ENCODE measurements at regions not wholly inside any gene's neighbourhood (a gene's known extent, or its start where the extent isn't known, plus 50 kb on each side); places are given as distances from the start of the nearest gene placed in this dataset.

- in situ Hi-C loops (cut with MboI; ENCODE audit: low pct_unique_long_range_greater_than_20kb, low sequenced_read_pairs): no loop called here
- DNase-seq: no peak
These were observed 240.1 kb upstream of the MEX3C start for GRCh38 chr18:51437280-51438271.

GRCh38 chr18:51438797-51439350 lies 241.4 kb upstream of the MEX3C start:
- DNase-seq: no peak
- in situ Hi-C loops (cut with MboI; ENCODE audit: low pct_unique_long_range_greater_than_20kb, low sequenced_read_pairs): no loop called here

GRCh38 chr18:51442012-51442411 lies 244.5 kb upstream of the MEX3C start:
- in situ Hi-C loops (cut with MboI; ENCODE audit: low pct_unique_long_range_greater_than_20kb, low sequenced_read_pairs): no loop called here
- no peak for DNase-seq

DNA sequence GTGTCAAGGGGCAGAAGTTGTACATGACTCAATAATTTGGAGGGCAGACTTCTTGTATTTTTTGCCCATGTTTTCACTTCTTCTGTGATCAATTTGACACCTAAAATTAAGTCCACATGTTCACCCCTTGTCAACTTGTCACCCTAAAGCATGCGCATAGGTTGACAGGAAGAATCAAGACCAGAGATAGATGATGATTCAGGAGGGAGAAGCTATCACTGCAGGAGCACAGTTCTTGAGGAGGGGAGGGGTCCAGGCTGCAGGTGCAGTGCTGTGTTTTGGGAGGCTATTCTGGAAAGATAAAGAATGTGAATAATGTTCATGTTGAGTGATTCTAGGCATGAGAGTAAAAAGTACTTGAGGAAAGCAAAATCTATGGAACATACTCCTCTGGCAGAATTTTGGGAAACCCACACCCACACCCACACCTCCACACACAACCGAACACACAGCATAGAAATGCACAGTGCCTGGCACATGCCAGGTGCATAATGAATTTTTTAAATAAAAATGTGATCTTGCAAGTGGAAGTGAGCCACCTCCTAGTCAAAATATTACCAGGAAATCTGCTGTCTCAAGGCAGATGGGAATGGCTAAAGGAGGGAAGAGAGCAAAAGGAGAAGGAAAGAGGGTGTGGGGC lies 249.2 kb upstream of the MEX3C start:
- in situ Hi-C loops (cut with MboI; ENCODE audit: low pct_unique_long_range_greater_than_20kb, low sequenced_read_pairs): no loop called here
- DNase-seq: no peak

GRCh38 chr18:51447351-51448342 lies 250.2 kb upstream of the MEX3C start:
- DNase-seq: no peak
- in situ Hi-C loops (cut with MboI; ENCODE audit: low pct_unique_long_range_greater_than_20kb, low sequenced_read_pairs): no loop called here

- DNase-seq: no peak
- in situ Hi-C loops (cut with MboI; ENCODE audit: low pct_unique_long_range_greater_than_20kb, low sequenced_read_pairs): no loop called here
These were observed 251.5 kb upstream of the MEX3C start for GRCh38 chr18:51448949-51449348.

GRCh38 chr18:51453594-51453993 lies 256.1 kb upstream of the MEX3C start:
- in situ Hi-C loops (cut with MboI; ENCODE audit: low pct_unique_long_range_greater_than_20kb, low sequenced_read_pairs): no loop called here
- no peak for DNase-seq

DNA sequence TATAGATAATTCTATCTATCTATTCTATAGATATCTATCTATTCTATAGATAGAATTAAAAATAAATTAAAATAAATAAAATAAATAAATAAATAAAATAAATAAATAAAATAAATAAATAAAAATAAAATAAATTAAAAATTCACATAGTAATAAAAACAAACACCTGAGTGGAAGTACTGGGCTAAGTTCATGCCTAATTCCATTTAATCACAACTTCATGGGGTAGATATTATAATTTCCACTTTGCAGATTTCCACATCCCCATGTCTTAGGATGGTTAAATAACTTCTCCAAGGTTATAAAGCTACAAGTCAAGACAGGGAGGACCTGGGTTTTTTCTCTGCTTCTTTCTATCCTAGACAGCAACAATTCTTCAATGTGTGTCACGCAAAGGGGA lies 261.4 kb upstream of the MEX3C start:
- in situ Hi-C loops (cut with MboI; ENCODE audit: low pct_unique_long_range_greater_than_20kb, low sequenced_read_pairs): no loop called here
- DNase-seq: no peak

GRCh38 chr18:51461956-51462355 lies 264.5 kb upstream of the MEX3C start:
- in situ Hi-C loops (cut with MboI; ENCODE audit: low pct_unique_long_range_greater_than_20kb, low sequenced_read_pairs): no loop called here
- DNase-seq: no peak

DNA sequence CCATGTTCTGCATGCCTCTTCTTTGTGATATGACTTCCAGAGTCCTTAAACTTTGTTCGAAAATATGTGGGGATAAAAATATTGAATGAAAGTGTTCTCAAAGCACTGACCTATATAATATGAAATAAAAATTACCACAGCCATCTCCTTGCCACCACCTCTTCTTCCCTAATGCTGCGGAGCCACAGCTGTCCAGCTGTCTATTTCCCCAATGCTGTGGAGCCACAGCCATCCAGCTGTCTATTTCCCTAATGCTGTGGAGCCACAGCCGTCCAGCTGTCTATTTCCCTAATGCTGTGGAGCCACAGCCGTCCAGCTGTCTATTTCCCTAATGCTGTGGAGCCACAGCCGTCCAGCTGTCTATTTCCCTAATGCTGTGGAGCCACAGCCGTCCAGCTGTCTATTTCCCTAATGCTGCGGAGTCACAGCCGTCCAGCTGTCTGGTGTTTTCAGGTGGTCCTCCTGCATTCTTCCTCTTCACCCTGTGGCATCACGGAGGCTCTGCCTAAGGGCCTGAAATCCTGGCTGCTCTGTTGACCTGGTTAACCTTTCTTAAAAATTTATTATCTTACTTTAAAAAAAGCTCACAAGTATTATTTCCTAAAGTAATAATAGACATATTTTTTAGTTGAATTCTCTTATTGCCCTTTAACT lies 266.1 kb upstream of the MEX3C start:
- DNase-seq: no peak
- in situ Hi-C loops (cut with MboI; ENCODE audit: low pct_unique_long_range_greater_than_20kb, low sequenced_read_pairs): no loop called here

DNA sequence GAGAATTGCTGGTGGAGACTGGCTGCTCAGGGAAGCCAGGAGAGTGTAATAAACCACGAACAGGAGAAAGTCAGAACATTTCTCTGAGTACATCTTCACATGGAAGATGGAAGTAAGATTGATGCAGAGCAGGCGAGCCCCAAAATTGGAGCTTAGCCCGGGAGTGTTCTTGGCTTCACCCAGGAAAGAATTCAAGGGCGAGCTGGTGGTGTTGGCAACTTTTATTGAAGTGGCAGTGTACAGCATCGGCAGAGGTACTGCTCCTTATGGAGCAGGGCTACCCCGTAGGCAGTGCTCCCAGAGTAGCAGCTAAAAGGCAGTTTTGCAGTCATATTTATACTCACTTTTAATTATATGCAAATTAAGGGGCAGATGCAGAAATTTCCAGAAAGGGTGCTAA lies 281.4 kb upstream of the MEX3C start:
- in situ Hi-C loops (cut with MboI; ENCODE audit: low pct_unique_long_range_greater_than_20kb, low sequenced_read_pairs): no loop called here
- no peak for DNase-seq

GRCh38 chr18:51479736-51480135 lies 282.3 kb upstream of the MEX3C start:
- DNase-seq: no peak

DNA sequence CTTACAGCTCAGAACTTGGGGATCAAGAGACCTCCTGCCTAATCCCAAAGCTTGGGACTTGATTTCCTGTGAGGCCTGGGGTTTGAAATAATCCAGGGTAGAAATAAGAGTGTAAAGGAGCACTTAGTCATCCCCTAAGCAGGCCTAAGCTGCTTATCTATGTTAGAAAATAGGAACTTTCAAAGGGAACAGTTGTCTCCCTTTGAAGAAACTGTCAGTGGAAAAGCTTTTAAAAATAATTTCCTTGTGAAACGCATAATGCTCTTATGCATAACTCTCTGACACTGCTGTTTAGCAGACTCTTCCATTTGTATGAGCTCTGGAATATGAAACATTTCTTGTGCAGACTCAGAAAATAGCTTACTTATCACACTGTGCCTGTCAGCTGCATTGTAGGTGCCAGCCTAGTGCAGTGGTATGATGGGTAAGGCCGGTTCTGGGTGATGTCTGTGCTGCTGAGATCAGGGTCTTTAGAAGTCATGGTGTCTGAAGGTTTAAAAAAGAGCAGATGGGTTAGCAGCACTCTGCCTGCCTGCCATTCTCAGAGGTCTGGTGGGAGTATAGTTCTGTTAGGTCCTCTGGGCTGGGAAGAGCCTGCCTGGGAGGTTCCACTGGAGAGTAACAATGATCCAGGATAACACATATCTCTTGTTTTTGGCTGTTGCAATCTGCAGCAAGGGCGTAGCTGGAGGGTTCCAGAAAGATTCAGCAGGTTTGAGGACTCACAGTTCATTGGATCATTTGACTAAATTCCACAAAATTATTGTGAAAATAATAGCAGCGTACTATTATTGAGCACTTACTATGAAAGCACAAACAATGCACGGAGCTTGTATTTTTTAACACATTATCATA lies 283.2 kb upstream of the MEX3C start:
- in situ Hi-C loops (cut with MboI; ENCODE audit: low pct_unique_long_range_greater_than_20kb, low sequenced_read_pairs): no loop called here
- no peak for DNase-seq

More at GRCh38 chr18:51479736-51480135, 282.3 kb upstream of the MEX3C start:
- in situ Hi-C loops (cut with MboI; ENCODE audit: low pct_unique_long_range_greater_than_20kb, low sequenced_read_pairs): no loop called here

GRCh38 chr18:51486735-51487366 lies 289.4 kb upstream of the MEX3C start:
- DNase-seq: no peak
- in situ Hi-C loops (cut with MboI; ENCODE audit: low pct_unique_long_range_greater_than_20kb, low sequenced_read_pairs): no loop called here

GRCh38 chr18:51490417-51490816 lies 292.9 kb upstream of the MEX3C start:
- DNase-seq: no peak
- in situ Hi-C loops (cut with MboI; ENCODE audit: low pct_unique_long_range_greater_than_20kb, low sequenced_read_pairs): no loop called here

DNA sequence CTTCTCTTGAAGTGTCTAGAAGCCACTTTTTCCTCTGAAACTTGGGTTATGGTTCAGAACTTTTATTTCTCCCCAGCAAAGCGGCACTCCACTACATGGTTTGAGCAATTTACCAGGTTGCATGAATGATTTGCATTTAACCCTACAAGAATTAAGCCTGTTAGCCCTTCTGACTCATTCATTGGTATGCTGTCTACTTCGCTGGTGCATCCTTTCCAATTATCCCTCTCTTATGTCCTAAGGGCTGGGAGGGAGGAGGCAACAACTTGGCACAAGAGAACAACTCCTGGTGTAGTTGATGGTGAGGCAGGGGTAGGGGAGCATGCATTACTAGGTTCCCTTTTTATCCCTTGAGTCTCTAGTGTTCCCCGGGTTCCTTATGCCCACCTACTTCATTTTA lies 293.4 kb upstream of the MEX3C start:
- in situ Hi-C loops (cut with MboI; ENCODE audit: low pct_unique_long_range_greater_than_20kb, low sequenced_read_pairs): no loop called here
- DNase-seq: no peak

GRCh38 chr18:51491678-51492372 lies 294.3 kb upstream of the MEX3C start:
- in situ Hi-C loops (cut with MboI; ENCODE audit: low pct_unique_long_range_greater_than_20kb, low sequenced_read_pairs): no loop called here
- no peak for DNase-seq
